ENCODE measurements at regions not wholly inside any gene's neighbourhood (a gene's known extent, or its start where the extent isn't known, plus 50 kb on each side); places are given as distances from the start of the nearest gene placed in this dataset.
A peak's percentile ranks its signal among the peaks of the same experiment; 100 is the strongest.

DNA sequence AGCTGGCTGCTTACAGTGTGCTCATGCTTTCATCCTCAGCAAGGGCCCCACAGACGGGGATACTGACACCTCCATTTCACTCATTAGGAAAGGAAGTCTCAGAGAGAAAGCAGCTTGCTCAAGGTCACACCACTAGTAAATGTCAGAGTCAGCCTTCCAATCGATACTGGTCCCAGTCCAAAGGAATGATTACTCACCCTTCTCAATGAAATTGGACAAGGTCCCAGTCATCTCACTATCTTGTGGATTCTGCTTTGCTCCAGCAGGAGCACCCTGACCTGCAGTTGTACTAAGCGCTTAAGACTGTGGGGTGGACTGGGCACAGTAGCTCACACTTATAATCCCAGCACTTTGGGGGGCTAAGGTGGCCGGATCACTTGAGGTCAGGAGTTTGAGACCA is 132.2 kb upstream of the SLC34A2 start:
- Histone ChIP-seq H3K27me3 (no peaks in the 10 kb centered on the region), H3K9me3 (replicated peaks in 1 of 11) (no peaks in the 10 kb centered on the region), H3K4me2 (no peak overlapping the region), H3K4me3 (no peak overlapping the region), H3K4me1 (no peaks in the 10 kb centered on the region), H3K36me3 (no peaks in the 10 kb centered on the region), H4K20me1 (no peaks in the 10 kb centered on the region), H3K9ac (no peak overlapping the region), H3K27ac (no peak overlapping the region)
- TF ChIP-seq Cebpa-rat (IDR thresholded peaks at IDR 0.05), result no peak

DNA sequence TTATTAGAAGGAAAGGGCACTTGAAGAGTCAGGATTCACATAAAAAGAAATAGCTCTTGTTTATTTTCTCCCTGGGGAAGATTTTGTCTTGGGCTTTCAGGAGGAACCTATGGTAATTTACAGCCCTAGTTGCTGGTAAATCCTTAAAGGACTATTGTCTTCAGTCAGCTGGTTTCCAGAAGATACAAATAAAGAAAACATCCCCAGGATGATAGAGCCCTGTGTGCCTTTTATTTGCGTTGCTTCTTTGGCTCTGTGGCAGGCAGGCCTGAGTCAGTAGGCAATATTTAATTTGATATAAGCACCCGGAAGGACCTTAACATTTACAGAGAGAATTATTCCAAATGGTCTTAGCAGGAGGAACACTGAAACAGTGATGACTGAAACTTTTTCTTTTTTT is 131.0 kb upstream of the SLC34A2 start:
- Histone ChIP-seq H3K27ac (no peak overlapping the region), H3K4me1 (no peaks in the 10 kb centered on the region), H3K27me3 (no peaks in the 10 kb centered on the region), H3K4me3 (no peak overlapping the region), H3K9ac (no peak overlapping the region), H3K9me3 (replicated peaks in 1 of 11) (no peaks in the 10 kb centered on the region), H3K36me3 (no peaks in the 10 kb centered on the region), H3K4me2 (no peak overlapping the region), H4K20me1 (no peaks in the 10 kb centered on the region)
- no peak for TF ChIP-seq Cebpa-rat (IDR thresholded peaks at IDR 0.05)

DNA sequence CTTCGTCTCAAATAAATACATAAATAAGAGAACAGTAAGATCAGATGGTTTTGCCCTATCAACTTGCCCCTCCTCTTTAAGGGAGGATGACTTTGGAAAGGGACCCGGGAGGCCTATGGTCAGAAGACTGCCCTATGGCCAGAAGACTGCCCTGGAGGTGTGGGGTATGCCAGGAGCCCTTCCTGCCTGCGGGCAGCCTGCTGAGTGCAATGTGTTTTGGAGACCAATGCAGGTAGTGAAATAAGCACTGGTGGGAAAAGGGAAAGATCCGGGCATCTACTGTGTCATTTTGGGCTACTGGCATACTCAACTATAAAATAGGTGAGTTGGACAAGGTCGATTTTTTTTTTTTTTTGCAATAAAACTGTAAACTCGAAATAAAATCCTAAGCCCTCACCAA is 129.8 kb upstream of the SLC34A2 start:
- Histone ChIP-seq H3K4me1 (no peaks in the 10 kb centered on the region), H3K9ac (no peak overlapping the region), H3K4me3 (no peak overlapping the region), H3K9me3 (replicated peaks in 1 of 11) (no peaks in the 10 kb centered on the region), H3K4me2 (no peak overlapping the region), H3K36me3 (no peaks in the 10 kb centered on the region), H3K27me3 (no peaks in the 10 kb centered on the region), H4K20me1 (no peaks in the 10 kb centered on the region), H3K27ac (no peak overlapping the region)
- no peak for TF ChIP-seq Cebpa-rat (IDR thresholded peaks at IDR 0.05)

DNA sequence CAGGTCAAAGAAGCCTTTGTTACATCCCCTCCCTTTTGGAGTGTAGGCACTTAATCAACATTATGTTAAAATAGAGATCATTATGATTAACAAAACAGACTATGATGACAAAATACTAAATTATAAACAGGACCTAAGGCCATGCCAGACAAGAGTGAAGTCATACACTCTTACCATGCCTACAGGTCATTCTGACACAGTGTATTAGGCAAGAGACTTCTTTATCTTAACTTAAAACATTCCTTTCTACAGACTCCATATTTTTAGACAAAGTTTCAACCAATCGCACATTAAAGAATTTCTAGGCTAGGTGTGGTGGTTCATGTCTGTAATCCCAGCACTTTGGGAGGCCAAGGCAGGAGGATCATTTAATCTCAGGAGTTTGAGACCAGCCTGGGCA is 128.6 kb upstream of the SLC34A2 start:
- no peak overlapping the region for H3K4me2 ChIP-seq
- H3K27me3 ChIP-seq, result no peaks in the 10 kb centered on the region
- no peaks in the 10 kb centered on the region for H4K20me1 ChIP-seq
- H3K27ac ChIP-seq, result no peak overlapping the region
- 0 out of 20 replicates have a peak, but pooled peaks cover 0 to 4% (median 0%) of the 10 kb centered on the region in 10 experiments for H3K4me1 ChIP-seq
- no peak overlapping the region for H3K9ac ChIP-seq
- peaks cover 0 to 7% (median 0%) of the 10 kb centered on the region in 11 experiments; a peak in 3 of 22 replicates for H3K9me3 ChIP-seq (replicated peaks in 1 of 11)
- no peak for TF ChIP-seq Cebpa-rat (IDR thresholded peaks at IDR 0.05)
- no peak overlapping the region for H3K4me3 ChIP-seq
- no peaks in the 10 kb centered on the region for H3K36me3 ChIP-seq

DNA sequence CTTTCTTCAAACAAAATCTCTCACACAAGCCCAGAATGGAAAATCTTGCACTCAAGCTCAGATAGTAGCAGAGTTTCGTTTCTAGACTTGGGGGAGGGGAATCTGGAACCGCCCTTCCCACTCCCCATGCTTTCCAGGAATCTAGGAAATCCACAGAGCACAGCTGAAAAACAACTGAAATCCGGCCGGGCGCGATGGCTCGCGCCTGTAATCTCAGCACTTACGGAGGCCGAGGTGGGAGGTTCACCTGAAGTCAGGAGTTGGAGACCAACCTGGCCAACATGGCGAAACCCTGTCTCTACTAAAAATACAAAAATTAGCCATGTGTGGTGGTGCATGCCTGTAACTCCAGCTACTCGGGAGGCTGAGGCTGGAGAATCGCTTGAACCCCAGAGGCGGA is 127.3 kb upstream of the SLC34A2 start:
- Histone ChIP-seq H3K4me2 (no peak overlapping the region), H3K27ac (no peak overlapping the region), H3K27me3 (0 out of 22 replicates have a peak, but pooled peaks cover 0 to 3% (median 0%) of the 10 kb centered on the region in 11 experiments), H3K9me3 (replicated peaks in 1 of 11) (peaks cover 0 to 10% (median 0%) of the 10 kb centered on the region in 11 experiments; a peak in 3 of 22 replicates), H4K20me1 (no peaks in the 10 kb centered on the region), H3K4me3 (no peak overlapping the region), H3K4me1 (0 out of 20 replicates have a peak, but pooled peaks cover 0 to 5% (median 0%) of the 10 kb centered on the region in 10 experiments), H3K36me3 (no peaks in the 10 kb centered on the region), H3K9ac (no peak overlapping the region)
- no peak for TF ChIP-seq Cebpa-rat (IDR thresholded peaks at IDR 0.05)

DNA sequence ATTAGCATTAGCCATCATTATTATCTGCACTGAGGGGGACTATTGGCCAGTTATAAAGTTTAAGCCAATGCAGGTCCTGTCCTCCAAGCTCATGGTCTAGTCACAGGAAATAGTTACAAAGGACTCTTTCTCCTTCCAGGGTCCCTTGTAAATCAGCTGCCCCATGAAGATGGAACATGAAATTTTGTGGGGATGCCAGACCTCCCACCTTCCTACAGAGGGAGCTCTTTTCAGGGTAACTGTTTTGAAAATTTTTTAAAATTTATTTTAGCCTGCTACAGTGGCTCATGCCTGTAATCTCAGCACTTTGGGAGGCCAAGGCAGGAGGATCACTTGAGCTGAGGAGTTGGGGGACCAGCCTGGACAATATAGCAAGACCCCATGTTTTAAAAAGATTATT is 124.4 kb upstream of the SLC34A2 start:
- no peaks in the 10 kb centered on the region for H3K36me3 ChIP-seq
- H3K9ac ChIP-seq, result no peak overlapping the region
- no peak overlapping the region for H3K27ac ChIP-seq
- H3K9me3 ChIP-seq (replicated peaks in 1 of 11), result peaks cover 0 to 10% (median 0%) of the 10 kb centered on the region in 11 experiments; a peak in 3 of 22 replicates
- H3K27me3 ChIP-seq, result peaks cover 0 to 28% (median 22%) of the 10 kb centered on the region in 11 experiments; a peak in 20 of 22 replicates
- peaks cover 0 to 12% (median 0%) of the 10 kb centered on the region in 11 experiments; a peak in 4 of 22 replicates for H4K20me1 ChIP-seq
- H3K4me2 ChIP-seq, result no peak overlapping the region
- H3K4me3 ChIP-seq, result no peak overlapping the region
- H3K4me1 ChIP-seq, result peaks cover 11 to 17% (median 12%) of the 10 kb centered on the region in 10 experiments
- TF ChIP-seq Cebpa-rat (IDR thresholded peaks at IDR 0.05), result no peak

DNA sequence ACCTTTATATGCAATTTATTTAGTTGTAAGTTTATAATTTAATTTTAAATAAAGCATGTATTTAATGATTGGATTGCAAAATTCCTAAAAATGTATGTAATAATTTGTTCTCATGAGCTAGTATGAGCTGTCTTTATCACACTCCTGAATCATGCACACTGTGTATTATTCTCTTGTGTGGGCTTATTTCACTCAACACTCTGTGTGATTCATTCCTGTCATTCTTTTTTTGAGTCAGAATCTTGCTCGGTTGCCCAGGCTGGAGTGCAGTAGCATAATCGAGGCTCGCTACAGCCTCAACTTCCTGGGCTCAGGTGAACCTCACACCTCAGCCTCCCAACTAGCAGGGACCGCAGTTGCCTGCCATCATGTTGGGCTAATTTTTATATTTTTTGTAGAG is 123.1 kb upstream of the SLC34A2 start:
- Histone ChIP-seq H3K9ac (no peak overlapping the region), H3K27ac (no peak overlapping the region), H3K9me3 (replicated peaks in 1 of 11) (peaks cover 0 to 10% (median 0%) of the 10 kb centered on the region in 11 experiments; a peak in 3 of 22 replicates), H3K4me2 (no peak overlapping the region), H3K27me3 (peaks cover 0 to 40% (median 30%) of the 10 kb centered on the region in 11 experiments; a peak in 21 of 22 replicates), H3K36me3 (no peaks in the 10 kb centered on the region), H3K4me1 (peaks cover 21 to 28% (median 26%) of the 10 kb centered on the region in 10 experiments), H4K20me1 (peaks cover 0 to 21% (median 0%) of the 10 kb centered on the region in 11 experiments; a peak in 4 of 22 replicates), H3K4me3 (no peak overlapping the region)
- TF ChIP-seq Cebpa-rat (IDR thresholded peaks at IDR 0.05), result no peak

DNA sequence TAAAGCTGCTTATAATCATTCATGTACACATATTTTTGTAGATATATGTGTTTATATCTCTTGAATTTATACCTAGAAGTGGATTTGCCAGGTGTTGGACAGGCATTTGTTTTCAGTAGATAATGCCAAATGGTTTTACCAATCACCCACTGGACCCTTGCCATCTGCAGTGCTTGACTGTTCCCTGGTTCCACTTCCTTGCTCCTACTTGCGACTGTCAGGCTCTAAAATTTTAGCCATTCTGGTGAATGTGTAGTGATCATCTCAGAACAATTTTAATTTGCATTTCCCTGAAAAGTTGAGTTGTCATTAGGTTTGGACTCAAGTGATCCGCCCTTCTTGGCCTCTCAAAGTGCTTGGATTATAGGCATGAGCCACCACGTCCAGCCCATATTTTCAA is 122.4 kb upstream of the SLC34A2 start:
- Histone ChIP-seq H3K9me3 (replicated peaks in 1 of 11) (peaks cover 0 to 10% (median 0%) of the 10 kb centered on the region in 11 experiments; a peak in 3 of 22 replicates), H3K4me2 (no peak overlapping the region), H3K4me1 (peaks cover 21 to 29% (median 26%) of the 10 kb centered on the region in 10 experiments), H3K27me3 (peaks cover 0 to 47% (median 36%) of the 10 kb centered on the region in 11 experiments; a peak in 21 of 22 replicates), H3K36me3 (no peaks in the 10 kb centered on the region), H3K27ac (no peak overlapping the region), H3K4me3 (no peak overlapping the region), H3K9ac (no peak overlapping the region), H4K20me1 (peaks cover 0 to 21% (median 0%) of the 10 kb centered on the region in 11 experiments; a peak in 4 of 22 replicates)
- TF ChIP-seq Cebpa-rat (IDR thresholded peaks at IDR 0.05), result no peak

DNA sequence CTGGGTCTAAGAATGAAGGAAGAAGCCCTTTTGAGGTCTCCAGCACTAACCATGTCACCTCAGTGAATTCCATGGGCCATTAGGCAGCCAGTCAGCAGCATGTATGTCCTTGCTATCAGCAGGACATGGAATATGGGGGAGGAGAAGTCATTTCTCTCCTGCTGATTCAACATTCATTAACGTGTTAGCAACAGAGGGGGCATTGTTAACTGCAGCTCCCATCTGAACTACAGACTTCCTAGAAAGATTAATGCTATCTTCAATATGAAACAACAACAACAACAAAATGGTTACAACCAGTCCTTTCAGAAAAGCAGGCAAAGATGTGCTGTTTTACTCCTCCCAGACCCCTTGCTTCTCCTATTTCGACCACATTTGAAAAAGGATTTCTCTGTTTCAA is 120.4 kb upstream of the SLC34A2 start:
- Histone ChIP-seq H3K9me3 (replicated peaks in 1 of 11) (peaks cover 0 to 10% (median 0%) of the 10 kb centered on the region in 11 experiments; a peak in 3 of 22 replicates), H3K4me1 (peaks cover 21 to 29% (median 26%) of the 10 kb centered on the region in 10 experiments), H3K27me3 (peaks cover 5 to 67% (median 54%) of the 10 kb centered on the region in 11 experiments; a peak in 21 of 22 replicates), H3K36me3 (no peaks in the 10 kb centered on the region), H3K4me3 (no peak overlapping the region), H3K4me2 (peak overlapping the region; percentile 27 to 70 (median 43); a peak in 18 of 22 replicates), H3K9ac (no peak overlapping the region), H4K20me1 (peaks cover 0 to 21% (median 0%) of the 10 kb centered on the region in 11 experiments; a peak in 5 of 22 replicates), H3K27ac (no peak overlapping the region)
- TF ChIP-seq Cebpa-rat (IDR thresholded peaks at IDR 0.05), result no peak

Measured in BLaER1 treated with 17β-estradiol and CSF1 and Interleukin-3, amounts not matched to agents 10 nM and 100 nM (cell line).